Thymus (tissue), 11 donors: ENCODE measurements at regions not wholly inside any gene's neighbourhood (a gene's known extent, or its start where the extent isn't known, plus 50 kb on each side); places are given as distances from the start of the nearest gene placed in this dataset.

ENCODE experiments used
- DNase-seq, 9 donors: peaks; one replicate each; pipeline ENCODE4 v3.0.0-alpha.2; 2013; ENCODE audit warnings: low spot score in 9 of 9, low read depth in 6 of 9, missing footprints in 1 of 9
- H3K27ac ChIP-seq, 2 donors: one replicate each; pipeline ENCODE4 v1.5.1; 2013; ENCODE audit warnings: control low read depth in 1 of 2, low read depth in 1 of 2, low read length in 1 of 2, mild to moderate bottlenecking in 1 of 2, moderate library complexity in 1 of 2
- H3K27me3 ChIP-seq, 2 donors: one replicate each; pipeline ENCODE4 v1.5.1; 2013; ENCODE audit warnings: low read length in 1 of 2; ENCODE audit not compliant: control insufficient read depth in 2 of 2, insufficient read depth in 1 of 2
- H3K36me3 ChIP-seq, 2 donors: one replicate each; pipeline ENCODE4 v1.5.1; 2013; ENCODE audit warnings: low read length in 1 of 2, mild to moderate bottlenecking in 1 of 2, moderate library complexity in 1 of 2; ENCODE audit not compliant: control insufficient read depth in 2 of 2, insufficient read depth in 2 of 2
- H3K4me1 ChIP-seq, 2 donors: one replicate each; pipeline ENCODE4 v1.5.1; 2013; ENCODE audit warnings: low read length in 2 of 2; ENCODE audit not compliant: control insufficient read depth in 2 of 2, insufficient read depth in 2 of 2
- H3K4me3 ChIP-seq, 2 donors: one replicate each; pipeline ENCODE4 v1.5.1; 2013; ENCODE audit warnings: low read length in 2 of 2, control low read depth in 1 of 2, mild to moderate bottlenecking in 1 of 2
- H3K9me3 ChIP-seq, 2 donors: one replicate each; pipeline ENCODE4 v1.5.1; 2013; ENCODE audit warnings: low read length in 1 of 2, mild to moderate bottlenecking in 1 of 2; ENCODE audit not compliant: control insufficient read depth in 2 of 2, insufficient read depth in 1 of 2
- WGBS: extraction: QIAGEN DNeasy Blood & Tissue Kit; methylation state at CpG from one replicate; pipeline ENCODE4 v1.1.7; 2013; 5-methylcytosine and 5-hydroxymethylcytosine counted together
- donor health status: healthy.

GRCh38 chrX:40465735-40466551 lies 114.8 kb upstream of the ATP6AP2 start:
- WGBS: 62% methylated on average over 5 of the region's 5 CpGs
- peak in 3 of 9 donors; percentile 27 to 62 (median 33) for DNase-seq
- Histone ChIP-seq H3K27ac (peak overlapping the region; percentile 27 to 56), H3K4me1 (peaks cover 7 to 44% of the 10 kb centered on the region in 2 donors), H3K36me3 (no peaks in the 10 kb centered on the region), H3K9me3 (no peaks in the 10 kb centered on the region), H3K27me3 (no peaks in the 10 kb centered on the region), H3K4me3 (no peak overlapping the region)

GRCh38 chrX:40462795-40463194 lies 118.0 kb upstream of the ATP6AP2 start:
- no peaks in the 10 kb centered on the region for H3K27me3 ChIP-seq

GRCh38 chrX:40460926-40461325 lies 119.8 kb upstream of the ATP6AP2 start:
- no peak for DNase-seq
- no peak overlapping the region for H3K27ac ChIP-seq
- no peaks in the 10 kb centered on the region for H3K27me3 ChIP-seq
- H3K4me3 ChIP-seq: no peak overlapping the region
- no peaks in the 10 kb centered on the region for H3K36me3 ChIP-seq
- H3K9me3 ChIP-seq: no peaks in the 10 kb centered on the region
- 24% methylated on average over 5 of the region's 5 CpGs for WGBS
- peaks cover 0 to 15% of the 10 kb centered on the region in 2 donors for H3K4me1 ChIP-seq

More at GRCh38 chrX:40462795-40463194, 118.0 kb upstream of the ATP6AP2 start:
- H3K9me3 ChIP-seq: no peaks in the 10 kb centered on the region
- WGBS: 89% methylated on average over 4 of the region's 4 CpGs
- H3K4me1 ChIP-seq: peaks cover 3 to 32% of the 10 kb centered on the region in 2 donors
- no peak for DNase-seq
- no peaks in the 10 kb centered on the region for H3K36me3 ChIP-seq
- H3K4me3 ChIP-seq: no peak overlapping the region
- H3K27ac ChIP-seq: no peak overlapping the region

DNA sequence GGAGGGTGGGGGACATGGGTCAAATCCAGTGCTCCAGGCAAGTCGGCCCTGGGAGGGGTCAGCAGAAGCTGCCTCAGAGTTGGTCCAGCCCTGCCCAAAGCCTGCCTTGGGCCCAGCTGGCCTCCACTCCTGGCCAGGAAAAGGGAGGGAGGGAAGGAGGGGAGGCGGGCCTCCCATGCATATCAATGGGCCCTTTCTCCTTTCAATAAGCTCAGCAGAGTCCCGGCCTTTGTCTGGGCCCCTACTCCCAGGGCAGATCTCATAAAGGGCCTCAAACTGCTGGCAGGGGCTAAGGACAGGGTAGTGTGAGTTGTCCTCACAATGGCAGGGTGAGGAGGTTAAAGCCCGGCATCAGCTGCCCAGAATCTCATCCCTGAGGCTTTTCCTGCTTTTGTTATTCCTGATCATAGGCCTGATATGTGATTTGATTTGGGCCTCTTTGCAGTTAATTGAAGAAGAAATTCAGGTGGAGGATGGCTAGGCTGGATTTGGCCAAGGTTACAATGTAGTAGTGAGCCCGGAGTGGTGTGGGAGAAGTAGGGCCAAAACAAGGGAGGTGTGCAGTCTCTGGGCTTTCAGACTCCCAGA lies 121.1 kb upstream of the ATP6AP2 start:
- Histone ChIP-seq H3K27me3 (no peaks in the 10 kb centered on the region), H3K36me3 (no peaks in the 10 kb centered on the region), H3K27ac (no peak overlapping the region), H3K4me3 (no peak overlapping the region), H3K9me3 (peaks cover 0 to 3% of the 10 kb centered on the region in 2 donors), H3K4me1 (peaks cover 0 to 5% of the 10 kb centered on the region in 2 donors)
- DNase-seq: no peak
- 97% methylated on average over 5 of the region's 5 CpGs for WGBS

DNA sequence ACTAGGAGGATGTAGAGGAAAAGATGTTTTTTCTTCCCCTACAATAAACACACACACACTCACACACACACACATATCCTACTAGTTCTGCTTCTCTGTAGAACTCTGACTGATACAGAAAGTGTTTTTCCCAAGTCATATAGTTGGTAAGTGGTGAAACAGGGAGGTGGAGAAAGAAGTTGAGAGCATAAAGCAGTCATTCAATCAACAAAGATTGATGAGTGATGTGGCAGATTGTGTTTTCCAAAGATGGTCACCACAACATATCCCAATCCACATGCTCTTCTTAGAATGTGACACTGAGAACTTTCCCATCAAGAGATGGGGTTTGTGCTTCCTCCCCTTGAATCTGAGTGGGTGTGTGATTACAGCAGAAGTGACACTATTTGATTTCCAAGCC lies 123.4 kb upstream of the ATP6AP2 start:
- H3K27me3 ChIP-seq: no peaks in the 10 kb centered on the region
- H3K36me3 ChIP-seq: no peaks in the 10 kb centered on the region
- no peak overlapping the region for H3K4me3 ChIP-seq
- no peak overlapping the region for H3K27ac ChIP-seq
- H3K9me3 ChIP-seq: peaks cover 0 to 3% of the 10 kb centered on the region in 2 donors
- DNase-seq: no peak
- no peaks in the 10 kb centered on the region for H3K4me1 ChIP-seq

DNA sequence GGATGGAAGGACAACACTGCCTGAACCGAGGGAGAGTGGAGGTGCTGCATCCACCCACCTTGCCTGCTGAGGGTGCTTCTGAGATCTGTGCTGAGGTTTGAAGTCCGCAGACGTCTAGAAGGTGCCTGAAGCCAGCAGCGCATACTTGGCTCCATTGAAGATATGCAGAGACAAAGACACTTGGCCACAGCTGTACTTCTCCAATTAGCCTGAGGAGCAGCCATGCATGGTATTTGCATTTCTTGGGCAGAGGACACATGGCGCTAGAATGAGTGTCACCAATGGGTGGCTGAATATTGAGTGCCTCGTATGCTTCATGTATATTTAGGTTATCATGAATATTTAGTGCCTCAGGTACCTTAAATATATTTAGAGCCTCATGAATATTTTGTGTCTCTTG lies 128.7 kb upstream of the ATP6AP2 start:
- peaks cover 0 to 3% of the 10 kb centered on the region in 2 donors for H3K9me3 ChIP-seq
- no peaks in the 10 kb centered on the region for H3K36me3 ChIP-seq
- no peaks in the 10 kb centered on the region for H3K4me1 ChIP-seq
- WGBS: 95% methylated on average over 6 of the region's 6 CpGs
- DNase-seq: no peak
- H3K4me3 ChIP-seq: no peak overlapping the region
- H3K27me3 ChIP-seq: no peaks in the 10 kb centered on the region
- H3K27ac ChIP-seq: no peak overlapping the region

- H3K27ac ChIP-seq: no peak overlapping the region
- DNase-seq: no peak
- no peaks in the 10 kb centered on the region for H3K36me3 ChIP-seq
- no peak overlapping the region for H3K4me3 ChIP-seq
- H3K9me3 ChIP-seq: no peaks in the 10 kb centered on the region
- no peaks in the 10 kb centered on the region for H3K27me3 ChIP-seq
- WGBS: 86% methylated on average over 8 of the region's 8 CpGs
- no peaks in the 10 kb centered on the region for H3K4me1 ChIP-seq
Observed at GRCh38 chrX:40449956-40450706, 130.6 kb upstream of the ATP6AP2 start.

- Histone ChIP-seq H3K27me3 (no peaks in the 10 kb centered on the region), H3K4me1 (no peaks in the 10 kb centered on the region), H3K27ac (no peak overlapping the region), H3K36me3 (no peaks in the 10 kb centered on the region), H3K9me3 (no peaks in the 10 kb centered on the region), H3K4me3 (no peak overlapping the region)
- 87% methylated on average over 7 of the region's 7 CpGs for WGBS
- DNase-seq: no peak
Observed at GRCh38 chrX:40449396-40449795, 131.4 kb upstream of the ATP6AP2 start.

DNA sequence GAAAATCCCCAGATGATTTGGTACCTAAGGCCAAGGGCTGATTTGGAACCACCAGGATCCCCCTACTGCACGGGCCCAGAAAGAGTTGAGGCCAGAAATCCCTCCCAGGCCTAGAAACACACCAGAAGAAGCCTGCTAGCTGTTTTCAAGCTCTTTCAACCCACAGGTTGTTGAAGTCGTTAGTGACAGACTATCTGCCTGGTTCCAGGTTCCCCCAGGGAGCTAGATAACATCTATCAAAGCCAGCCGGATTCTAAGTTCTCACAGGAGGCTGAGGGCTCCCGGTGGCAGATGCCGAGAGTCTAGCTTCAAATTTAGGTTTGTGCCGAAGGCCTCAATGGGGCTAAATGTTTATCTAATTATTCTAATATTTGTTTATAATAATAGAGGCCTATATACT lies 132.0 kb upstream of the ATP6AP2 start:
- Histone ChIP-seq H3K27me3 (no peaks in the 10 kb centered on the region), H3K4me3 (no peak overlapping the region), H3K27ac (no peak overlapping the region), H3K36me3 (no peaks in the 10 kb centered on the region), H3K4me1 (no peaks in the 10 kb centered on the region), H3K9me3 (no peaks in the 10 kb centered on the region)
- 92% methylated on average over 6 of the region's 6 CpGs for WGBS
- DNase-seq: no peak
